ENCODE measurements at regions not wholly inside any gene's neighbourhood (a gene's known extent, or its start where the extent isn't known, plus 50 kb on each side); places are given as distances from the start of the nearest gene placed in this dataset.

GRCh38 chr2:138919120-138919747 is 139.0 kb upstream of the NXPH2 start:
- H3K27me3 ChIP-seq = no peaks in the 10 kb centered on the region
- intact Hi-C loops (cut with DNase I) = no loop called here
- H3K9me3 ChIP-seq = no peaks in the 10 kb centered on the region
- H3K27ac ChIP-seq = no peak overlapping the region
- no peak for DNase-seq (ENCODE audit: extremely low spot score in 2 of 2)
- no peaks in the 10 kb centered on the region for H3K36me3 ChIP-seq
- TF ChIP-seq CTCF (IDR thresholded peaks at IDR 0.05) (no peak), POLR2A (IDR thresholded peaks at IDR 0.05) (no peak)
- H3K4me3 ChIP-seq = no peak overlapping the region
- no peaks in the 10 kb centered on the region for H3K4me1 ChIP-seq

DNA sequence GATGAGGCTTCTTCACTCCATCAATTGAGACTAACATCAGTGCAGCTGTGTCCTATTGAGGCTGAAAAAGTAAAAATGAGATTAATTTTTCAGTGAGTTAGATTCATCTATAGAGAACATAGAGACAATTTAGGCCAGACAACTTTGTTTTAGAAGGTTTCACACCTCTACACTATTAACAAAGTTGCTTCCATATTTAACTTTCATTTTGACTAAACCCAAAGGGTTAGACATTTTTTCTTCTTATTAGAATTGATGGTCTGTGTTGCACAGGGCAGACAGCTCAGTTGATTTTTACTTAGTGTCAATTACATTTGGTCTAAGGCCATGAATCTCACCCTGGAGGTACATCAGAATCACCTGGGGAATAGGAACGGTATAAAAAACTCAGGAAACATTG is 130.2 kb upstream of the NXPH2 start:
- no peak for DNase-seq (ENCODE audit: extremely low spot score in 2 of 2)
- no peaks in the 10 kb centered on the region for H3K36me3 ChIP-seq
- intact Hi-C loops (cut with DNase I) = no loop called here
- H3K27ac ChIP-seq = no peak overlapping the region
- no peak overlapping the region for H3K4me3 ChIP-seq
- TF ChIP-seq CTCF (IDR thresholded peaks at IDR 0.05) (no peak), POLR2AphosphoS5 (IDR thresholded peaks at IDR 0.05; ENCODE audit: insufficient read depth in 1 of 2, low read depth in 1 of 2) (no peak)
- no peaks in the 10 kb centered on the region for H3K4me1 ChIP-seq
- H3K27me3 ChIP-seq = no peaks in the 10 kb centered on the region
- no peaks in the 10 kb centered on the region for H3K9me3 ChIP-seq

DNA sequence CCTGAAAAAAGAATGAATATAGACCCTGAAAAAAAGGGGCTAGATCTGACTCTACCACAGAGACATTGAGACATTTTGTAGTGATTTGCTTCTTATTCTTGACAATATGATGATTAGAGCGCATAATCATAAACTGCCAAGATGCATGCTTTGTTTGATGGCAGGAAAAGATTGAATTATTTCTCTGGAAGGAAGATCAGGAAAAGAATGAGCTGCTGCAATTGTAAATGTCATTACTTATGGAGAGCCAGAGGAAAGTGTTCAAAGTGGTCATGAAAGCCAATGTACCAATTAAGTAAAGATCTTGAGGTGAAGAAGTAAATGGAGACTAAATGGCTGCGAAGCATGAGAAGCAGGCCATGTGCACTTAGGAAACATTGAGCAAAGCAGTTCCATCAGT is 126.4 kb upstream of the NXPH2 start:
- no peak for DNase-seq (ENCODE audit: extremely low spot score in 2 of 2)
- intact Hi-C loops (cut with DNase I) = no loop called here
- Histone ChIP-seq H3K4me1 (no peaks in the 10 kb centered on the region), H3K27ac (no peak overlapping the region), H3K4me3 (no peak overlapping the region), H3K27me3 (no peaks in the 10 kb centered on the region), H3K9me3 (no peaks in the 10 kb centered on the region), H3K36me3 (no peaks in the 10 kb centered on the region)
- no peak for TF ChIP-seq CTCF (IDR thresholded peaks at IDR 0.05)
- TF ChIP-seq POLR2AphosphoS5 (IDR thresholded peaks at IDR 0.05; ENCODE audit: insufficient read depth in 1 of 2, low read depth in 1 of 2) = no peak
- TF ChIP-seq POLR2A (IDR thresholded peaks at IDR 0.05) = no peak

DNA sequence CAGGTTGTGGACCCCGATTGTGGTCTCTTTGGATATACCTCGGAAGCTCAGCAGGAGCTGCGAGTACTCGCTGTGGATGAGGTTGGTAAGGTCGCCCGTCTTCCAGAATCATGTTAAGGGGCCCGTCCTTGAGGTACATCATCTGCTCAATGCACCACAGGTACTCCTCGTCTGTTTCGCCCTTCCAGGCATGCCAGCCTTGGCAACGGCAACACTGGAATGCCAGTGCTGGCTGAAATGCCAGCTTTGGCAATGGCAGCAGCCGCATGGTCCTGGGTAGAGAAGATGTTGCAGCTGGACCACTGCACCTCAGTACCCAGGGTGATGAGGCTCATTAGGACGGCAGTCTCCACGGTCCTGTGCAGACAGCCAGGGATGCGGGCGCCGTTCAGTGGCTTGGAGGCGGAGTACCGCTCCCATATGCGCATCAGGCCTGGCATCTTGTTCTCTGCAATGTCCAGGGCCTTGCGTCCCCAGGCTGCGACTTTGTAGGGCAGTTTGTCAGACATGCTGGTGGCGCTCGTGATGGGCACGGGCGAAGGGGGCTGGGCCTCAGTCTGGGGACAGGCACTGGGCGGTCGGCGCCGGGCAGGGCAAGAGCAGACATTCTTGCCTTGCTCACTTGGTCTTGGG is 122.2 kb upstream of the NXPH2 start:
- TF ChIP-seq CTCF (IDR thresholded peaks at IDR 0.05) = no peak
- TF ChIP-seq POLR2AphosphoS5 (IDR thresholded peaks at IDR 0.05; ENCODE audit: insufficient read depth in 1 of 2, low read depth in 1 of 2) = no peak
- no peak for TF ChIP-seq POLR2A (IDR thresholded peaks at IDR 0.05)
- intact Hi-C loops (cut with DNase I) = no loop called here
- Histone ChIP-seq H3K27ac (no peak overlapping the region), H3K4me3 (no peak overlapping the region), H3K9me3 (no peaks in the 10 kb centered on the region), H3K4me1 (no peaks in the 10 kb centered on the region), H3K36me3 (no peaks in the 10 kb centered on the region), H3K27me3 (no peaks in the 10 kb centered on the region)
- DNase-seq (ENCODE audit: extremely low spot score in 2 of 2) = no peak

DNA sequence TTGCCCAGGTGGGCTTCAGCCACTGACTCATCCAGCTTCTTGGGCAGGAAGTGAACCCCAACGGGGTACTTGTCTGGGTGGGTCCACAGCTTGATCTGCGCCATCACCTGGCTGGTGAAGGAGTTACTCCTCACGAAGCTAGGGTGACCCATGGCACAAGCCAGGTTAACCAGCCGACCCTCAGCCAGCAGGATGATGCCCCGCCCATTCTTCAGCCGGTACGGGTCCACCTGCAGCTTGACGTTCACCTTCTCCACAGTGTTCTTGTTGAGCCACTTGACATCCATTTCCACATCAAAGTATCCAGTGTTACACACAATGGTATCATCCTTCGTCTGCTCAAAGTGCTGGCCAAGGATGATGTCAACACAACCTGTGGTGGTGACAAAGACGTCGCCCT is 121.3 kb upstream of the NXPH2 start:
- Histone ChIP-seq H3K27ac (no peak overlapping the region), H3K4me1 (no peaks in the 10 kb centered on the region), H3K36me3 (no peaks in the 10 kb centered on the region), H3K4me3 (no peak overlapping the region), H3K27me3 (no peaks in the 10 kb centered on the region), H3K9me3 (no peaks in the 10 kb centered on the region)
- no peak for DNase-seq (ENCODE audit: extremely low spot score in 2 of 2)
- intact Hi-C loops (cut with DNase I) = no loop called here
- TF ChIP-seq POLR2AphosphoS5 (IDR thresholded peaks at IDR 0.05; ENCODE audit: insufficient read depth in 1 of 2, low read depth in 1 of 2) (no peak), CTCF (IDR thresholded peaks at IDR 0.05) (no peak), POLR2A (IDR thresholded peaks at IDR 0.05) (no peak)

All from vagina (tissue), 2 donors.